ENCODE measurements at regions not wholly inside any gene's neighbourhood (a gene's known extent, or its start where the extent isn't known, plus 50 kb on each side); places are given as distances from the start of the nearest gene placed in this dataset.

GRCh38 chr6:23145781-23146180 lies 576.4 kb downstream of the HDGFL1 start:
- TF ChIP-seq CTCF (IDR thresholded peaks at IDR 0.05) (no peak), POLR2A (IDR thresholded peaks at IDR 0.05) (no peak), POLR2AphosphoS5 (IDR thresholded peaks at IDR 0.05) (no peak), EP300 (IDR thresholded peaks at IDR 0.05) (no peak)

Measured in stomach (tissue), 4 donors.